ENCODE measurements at regions not wholly inside any gene's neighbourhood (a gene's known extent, or its start where the extent isn't known, plus 50 kb on each side); places are given as distances from the start of the nearest gene placed in this dataset.

DNA sequence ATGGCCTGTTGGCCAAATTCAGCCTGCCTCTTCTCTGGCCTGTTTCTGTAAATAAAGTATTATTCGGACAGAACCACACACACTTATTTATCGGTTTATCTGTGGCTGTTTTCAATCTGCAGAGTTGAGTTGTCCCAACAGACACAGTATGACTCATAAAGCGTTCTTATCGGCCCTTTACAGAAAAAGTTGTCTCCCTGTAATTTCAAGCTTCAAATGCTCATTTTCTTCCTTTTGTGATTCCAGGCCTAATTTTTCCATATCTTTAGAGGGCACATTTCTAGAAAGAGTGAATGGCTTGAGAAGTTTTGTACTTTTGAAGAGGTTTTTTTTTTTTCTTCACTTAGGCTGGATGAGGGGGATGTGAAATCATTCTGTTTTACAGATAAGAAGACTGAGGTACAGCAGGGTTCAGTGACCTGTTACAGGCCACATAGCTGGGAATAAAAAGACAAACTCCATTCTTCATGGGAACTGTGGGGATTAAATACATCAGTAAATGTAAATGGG lies 440.9 kb downstream of the TSHZ3 start:
- peaks cover 4% of the 10 kb centered on the region for H3K4me1 Mint-ChIP-seq
- no peak overlapping the region for H3K4me3 Mint-ChIP-seq
- no peaks in the 10 kb centered on the region for H3K36me3 Mint-ChIP-seq (ENCODE audit: low read depth)
- Histone ChIP-seq H3K9ac (ENCODE audit: extremely low read depth, low read length, poor library complexity, severe bottlenecking) (no peak overlapping the region), H3K4me1 (ENCODE audit: control insufficient read depth, insufficient read depth, low read length) (no peaks in the 10 kb centered on the region), H3K9me3 (ENCODE audit: control insufficient read depth, low read length) (no peaks in the 10 kb centered on the region), H3K27ac (ENCODE audit: low read depth, low read length) (no peak overlapping the region), H3K4me3 (ENCODE audit: low read length) (no peak overlapping the region), H3K36me3 (ENCODE audit: control insufficient read depth, insufficient read depth, low read length) (no peaks in the 10 kb centered on the region), H3K27me3 (ENCODE audit: control insufficient read depth, insufficient read depth, low read length, poor library complexity, severe bottlenecking) (no peaks in the 10 kb centered on the region)
- WGBS, 2 experiments (ENCODE audit: insufficient coverage in 1 of 2, insufficient read length in 1 of 2), result 94 to 100% methylated on average over 4 of the region's 4 CpGs
- no peak overlapping the region for H3K27ac Mint-ChIP-seq
- TF ChIP-seq, protein P1, sequence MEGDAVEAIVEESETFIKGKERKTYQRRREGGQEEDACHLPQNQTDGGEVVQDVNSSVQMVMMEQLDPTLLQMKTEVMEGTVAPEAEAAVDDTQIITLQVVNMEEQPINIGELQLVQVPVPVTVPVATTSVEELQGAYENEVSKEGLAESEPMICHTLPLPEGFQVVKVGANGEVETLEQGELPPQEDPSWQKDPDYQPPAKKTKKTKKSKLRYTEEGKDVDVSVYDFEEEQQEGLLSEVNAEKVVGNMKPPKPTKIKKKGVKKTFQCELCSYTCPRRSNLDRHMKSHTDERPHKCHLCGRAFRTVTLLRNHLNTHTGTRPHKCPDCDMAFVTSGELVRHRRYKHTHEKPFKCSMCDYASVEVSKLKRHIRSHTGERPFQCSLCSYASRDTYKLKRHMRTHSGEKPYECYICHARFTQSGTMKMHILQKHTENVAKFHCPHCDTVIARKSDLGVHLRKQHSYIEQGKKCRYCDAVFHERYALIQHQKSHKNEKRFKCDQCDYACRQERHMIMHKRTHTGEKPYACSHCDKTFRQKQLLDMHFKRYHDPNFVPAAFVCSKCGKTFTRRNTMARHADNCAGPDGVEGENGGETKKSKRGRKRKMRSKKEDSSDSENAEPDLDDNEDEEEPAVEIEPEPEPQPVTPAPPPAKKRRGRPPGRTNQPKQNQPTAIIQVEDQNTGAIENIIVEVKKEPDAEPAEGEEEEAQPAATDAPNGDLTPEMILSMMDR (conservative IDR thresholded peaks at IDR 0.05), result no peak
- no peaks in the 10 kb centered on the region for H3K27me3 Mint-ChIP-seq (ENCODE audit: insufficient read depth)
- H3K9me3 Mint-ChIP-seq, result no peaks in the 10 kb centered on the region
- no peak for DNase-seq

DNA sequence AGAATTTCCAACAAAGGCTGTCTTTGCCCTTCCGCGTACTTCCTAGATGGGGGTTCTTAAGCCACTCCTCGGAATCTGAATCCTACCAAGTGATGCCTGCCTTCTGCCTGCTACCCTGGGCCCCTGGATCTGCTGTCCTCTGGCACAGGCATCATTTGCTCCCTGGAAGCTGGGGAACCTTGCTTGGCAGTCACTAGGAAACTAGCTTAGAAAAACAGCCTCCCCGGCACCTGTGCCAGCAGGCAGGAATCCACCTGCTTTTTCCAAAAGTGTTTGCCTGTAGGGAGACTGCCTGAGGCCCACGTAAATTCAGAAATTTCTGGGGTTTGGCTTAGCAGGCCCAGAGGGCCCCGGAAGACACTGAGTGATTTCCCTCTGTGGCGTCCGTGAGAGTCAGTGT lies 442.4 kb downstream of the TSHZ3 start:
- no peaks in the 10 kb centered on the region for H3K36me3 ChIP-seq (ENCODE audit: control insufficient read depth, insufficient read depth, low read length)
- DNase-seq, result no peak
- H3K4me1 ChIP-seq (ENCODE audit: control insufficient read depth, insufficient read depth, low read length), result no peaks in the 10 kb centered on the region
- Mint-ChIP-seq H3K4me1 (peaks cover 4% of the 10 kb centered on the region), H3K36me3 (ENCODE audit: low read depth) (no peaks in the 10 kb centered on the region), H3K27me3 (ENCODE audit: insufficient read depth) (no peaks in the 10 kb centered on the region), H3K9me3 (no peaks in the 10 kb centered on the region), H3K27ac (no peak overlapping the region), H3K4me3 (no peak overlapping the region)
- TF ChIP-seq, protein P1 (conservative IDR thresholded peaks at IDR 0.05), result no peak
- H3K9me3 ChIP-seq (ENCODE audit: control insufficient read depth, low read length), result no peaks in the 10 kb centered on the region
- 91 to 92% methylated on average over 7 to 8 of the region's 8 CpGs for WGBS, 2 experiments (ENCODE audit: insufficient coverage in 1 of 2, insufficient read length in 1 of 2)
- H3K27ac ChIP-seq (ENCODE audit: low read depth, low read length), result no peak overlapping the region
- H3K27me3 ChIP-seq (ENCODE audit: control insufficient read depth, insufficient read depth, low read length, poor library complexity, severe bottlenecking), result no peaks in the 10 kb centered on the region
- H3K4me3 ChIP-seq (ENCODE audit: low read length), result no peak overlapping the region
- no peak overlapping the region for H3K9ac ChIP-seq (ENCODE audit: extremely low read depth, low read length, poor library complexity, severe bottlenecking)

DNA sequence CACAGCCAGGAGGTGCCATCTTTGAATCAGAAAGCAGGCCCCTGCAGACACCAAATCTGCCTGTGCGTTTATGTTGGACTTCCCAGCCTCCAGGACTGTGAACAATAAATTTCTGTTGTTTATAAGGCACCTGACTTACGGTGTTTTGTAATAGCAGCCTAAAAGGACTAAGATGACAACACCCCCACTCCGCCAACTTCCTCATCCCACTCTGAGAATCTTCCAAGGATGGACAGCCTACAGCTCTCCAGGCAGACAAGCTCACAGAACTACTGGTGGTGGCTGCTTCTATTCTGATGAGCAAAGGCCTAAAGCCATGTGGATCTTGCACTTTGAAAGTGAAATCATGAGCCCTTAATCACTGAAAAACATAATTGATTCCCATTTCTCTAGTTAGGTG lies 449.2 kb downstream of the TSHZ3 start:
- WGBS, 2 experiments (ENCODE audit: insufficient coverage in 1 of 2, insufficient read length in 1 of 2), result 95 to 96% methylated on average over 2 to 3 of the region's 3 CpGs
- no peaks in the 10 kb centered on the region for H3K27me3 Mint-ChIP-seq (ENCODE audit: insufficient read depth)
- no peak overlapping the region for H3K4me3 ChIP-seq (ENCODE audit: low read length)

More for the DNA sequence above, 449.2 kb downstream of the TSHZ3 start:
- Histone ChIP-seq H3K27ac (ENCODE audit: low read depth, low read length) (no peak overlapping the region), H3K9ac (ENCODE audit: extremely low read depth, low read length, poor library complexity, severe bottlenecking) (no peak overlapping the region), H3K9me3 (ENCODE audit: control insufficient read depth, low read length) (no peaks in the 10 kb centered on the region), H3K27me3 (ENCODE audit: control insufficient read depth, insufficient read depth, low read length, poor library complexity, severe bottlenecking) (no peaks in the 10 kb centered on the region), H3K36me3 (ENCODE audit: control insufficient read depth, insufficient read depth, low read length) (no peaks in the 10 kb centered on the region), H3K4me1 (ENCODE audit: control insufficient read depth, insufficient read depth, low read length) (no peaks in the 10 kb centered on the region)
- Mint-ChIP-seq H3K4me1 (peaks cover 14% of the 10 kb centered on the region), H3K27ac (no peak overlapping the region), H3K4me3 (no peak overlapping the region), H3K36me3 (ENCODE audit: low read depth) (no peaks in the 10 kb centered on the region), H3K9me3 (no peaks in the 10 kb centered on the region)
- TF ChIP-seq, protein P1 (conservative IDR thresholded peaks at IDR 0.05), result no peak
- DNase-seq, result no peak

Data from endodermal cell (in vitro differentiated cells).